ENCODE measurements at regions not wholly inside any gene's neighbourhood (a gene's known extent, or its start where the extent isn't known, plus 50 kb on each side); places are given as distances from the start of the nearest gene placed in this dataset.

GRCh38 chr4:158056689-158057245 is 116.1 kb downstream of the GASK1B start:
- ATAC-seq (ENCODE audit: insufficient read depth, low FRiP score), result no peak
- Histone ChIP-seq H3K9me3 (ENCODE audit: control insufficient read depth in 4 of 4, insufficient read depth in 3 of 4, low read length in 3 of 4) (no peaks in the 10 kb centered on the region), H3K9ac (ENCODE audit: insufficient read depth in 1 of 2, low read length in 2 of 2) (no peak overlapping the region), H3K27ac (ENCODE audit: low read depth in 1 of 2, low read length in 1 of 2) (no peak overlapping the region), H3K27me3 (ENCODE audit: control insufficient read depth in 3 of 3, insufficient read depth in 3 of 3, low read length in 2 of 3) (no peaks in the 10 kb centered on the region), H3K4me3 (no peak overlapping the region), H3K4me1 (ENCODE audit: control insufficient read depth in 5 of 5, insufficient read depth in 5 of 5, low read length in 5 of 5) (no peaks in the 10 kb centered on the region), H3K36me3 (ENCODE audit: control insufficient read depth in 4 of 4, insufficient read depth in 4 of 4, low read length in 4 of 4) (no peaks in the 10 kb centered on the region)
- DNase-seq, result peak in 1 of 3 donors; percentile 15
- TF ChIP-seq CTCF (IDR thresholded peaks at IDR 0.05; ENCODE audit: control extremely low read depth, extremely low read depth), result no peak

- no peaks in the 10 kb centered on the region for H3K4me1 ChIP-seq (ENCODE audit: control insufficient read depth in 5 of 5, insufficient read depth in 5 of 5, low read length in 5 of 5)
- TF ChIP-seq CTCF (IDR thresholded peaks at IDR 0.05; ENCODE audit: control extremely low read depth, extremely low read depth), result no peak
- H3K27ac ChIP-seq (ENCODE audit: low read depth in 1 of 2, low read length in 1 of 2), result no peak overlapping the region
- no peaks in the 10 kb centered on the region for H3K9me3 ChIP-seq (ENCODE audit: control insufficient read depth in 4 of 4, insufficient read depth in 3 of 4, low read length in 3 of 4)
- H3K9ac ChIP-seq (ENCODE audit: insufficient read depth in 1 of 2, low read length in 2 of 2), result no peak overlapping the region
- WGBS, 2 donors, result 98% methylated on average over 1 of the region's 1 CpG
- H3K4me3 ChIP-seq, result no peak overlapping the region
- no peaks in the 10 kb centered on the region for H3K27me3 ChIP-seq (ENCODE audit: control insufficient read depth in 3 of 3, insufficient read depth in 3 of 3, low read length in 2 of 3)
- H3K36me3 ChIP-seq (ENCODE audit: control insufficient read depth in 4 of 4, insufficient read depth in 4 of 4, low read length in 4 of 4), result no peaks in the 10 kb centered on the region
- DNase-seq (no peak), ATAC-seq (ENCODE audit: insufficient read depth, low FRiP score) (no peak)
These were observed 117.2 kb downstream of the GASK1B start for GRCh38 chr4:158055668-158056067.

GRCh38 chr4:158053801-158054200 is 119.0 kb downstream of the GASK1B start:
- no peak for TF ChIP-seq CTCF (IDR thresholded peaks at IDR 0.05; ENCODE audit: control extremely low read depth, extremely low read depth)
- ATAC-seq (ENCODE audit: insufficient read depth, low FRiP score) (no peak), DNase-seq (no peak)
- H3K27ac ChIP-seq (ENCODE audit: low read depth in 1 of 2, low read length in 1 of 2), result no peak overlapping the region
- no peak overlapping the region for H3K9ac ChIP-seq (ENCODE audit: insufficient read depth in 1 of 2, low read length in 2 of 2)
- no peaks in the 10 kb centered on the region for H3K4me1 ChIP-seq (ENCODE audit: control insufficient read depth in 5 of 5, insufficient read depth in 5 of 5, low read length in 5 of 5)
- no peaks in the 10 kb centered on the region for H3K27me3 ChIP-seq (ENCODE audit: control insufficient read depth in 3 of 3, insufficient read depth in 3 of 3, low read length in 2 of 3)
- no peaks in the 10 kb centered on the region for H3K36me3 ChIP-seq (ENCODE audit: control insufficient read depth in 4 of 4, insufficient read depth in 4 of 4, low read length in 4 of 4)
- no peak overlapping the region for H3K4me3 ChIP-seq
- 83 to 91% methylated on average over 3 of the region's 3 CpGs for WGBS, 2 donors
- no peaks in the 10 kb centered on the region for H3K9me3 ChIP-seq (ENCODE audit: control insufficient read depth in 4 of 4, insufficient read depth in 3 of 4, low read length in 3 of 4)

DNA sequence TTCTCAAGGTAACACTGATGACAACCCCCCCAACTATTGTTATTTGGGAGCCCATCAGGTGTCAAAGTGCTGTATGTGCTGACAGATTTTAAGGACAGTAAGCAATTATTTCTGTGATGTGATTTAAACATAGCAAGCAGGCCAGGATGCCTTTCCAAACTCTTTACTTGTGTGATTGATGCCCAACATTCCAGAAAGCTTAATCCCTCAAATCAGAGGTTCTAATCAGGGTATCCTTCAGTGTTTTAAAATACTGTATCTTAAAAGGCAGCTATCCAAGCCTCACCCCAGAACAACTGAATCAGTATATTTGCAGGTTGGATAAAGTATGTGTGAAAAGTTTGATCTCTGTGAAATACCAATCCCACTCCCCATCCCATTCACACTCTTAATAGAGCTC is 119.7 kb downstream of the GASK1B start:
- DNase-seq (no peak), ATAC-seq (ENCODE audit: insufficient read depth, low FRiP score) (no peak)
- no peak for TF ChIP-seq CTCF (IDR thresholded peaks at IDR 0.05; ENCODE audit: control extremely low read depth, extremely low read depth)
- H3K9me3 ChIP-seq (ENCODE audit: control insufficient read depth in 4 of 4, insufficient read depth in 3 of 4, low read length in 3 of 4), result no peaks in the 10 kb centered on the region
- no peak overlapping the region for H3K27ac ChIP-seq (ENCODE audit: low read depth in 1 of 2, low read length in 1 of 2)
- no peaks in the 10 kb centered on the region for H3K36me3 ChIP-seq (ENCODE audit: control insufficient read depth in 4 of 4, insufficient read depth in 4 of 4, low read length in 4 of 4)
- H3K4me3 ChIP-seq, result no peak overlapping the region
- no peaks in the 10 kb centered on the region for H3K27me3 ChIP-seq (ENCODE audit: control insufficient read depth in 3 of 3, insufficient read depth in 3 of 3, low read length in 2 of 3)
- H3K4me1 ChIP-seq (ENCODE audit: control insufficient read depth in 5 of 5, insufficient read depth in 5 of 5, low read length in 5 of 5), result no peaks in the 10 kb centered on the region
- no peak overlapping the region for H3K9ac ChIP-seq (ENCODE audit: insufficient read depth in 1 of 2, low read length in 2 of 2)

Data from lung (tissue), 11 donors.